ENCODE measurements at regions not wholly inside any gene's neighbourhood (a gene's known extent, or its start where the extent isn't known, plus 50 kb on each side); places are given as distances from the start of the nearest gene placed in this dataset.

GRCh38 chr4:23298371-23298770 is 591.5 kb downstream of the PPARGC1A start:
- 92% methylated on average over 1 of the region's 1 CpG for WGBS
- TF ChIP-seq ZBTB33 (IDR thresholded peaks at IDR 0.05) = no peak
- no peak for TF ChIP-seq HNF4G (IDR thresholded peaks at IDR 0.05)
- no peak for TF ChIP-seq MAX (IDR thresholded peaks at IDR 0.05)
- no peak for TF ChIP-seq JUND (IDR thresholded peaks at IDR 0.05)
- no peak for TF ChIP-seq FOXA1 (IDR thresholded peaks at IDR 0.05)
- no peak for TF ChIP-seq YY1 (IDR thresholded peaks at IDR 0.05)
- TF ChIP-seq HNF4A (conservative IDR thresholded peaks at IDR 0.05) = no peak
- no peak for TF ChIP-seq SP1 (IDR thresholded peaks at IDR 0.05)
- no peak for TF ChIP-seq RXRA (IDR thresholded peaks at IDR 0.05)
- TF ChIP-seq TAF1 (conservative IDR thresholded peaks at IDR 0.05) = no peak
- no peak for TF ChIP-seq REST (IDR thresholded peaks at IDR 0.05)
- TF ChIP-seq NR2F2 (IDR thresholded peaks at IDR 0.05) = no peak
- Histone ChIP-seq H3K4me1 (ENCODE audit: control insufficient read depth in 4 of 4, insufficient read depth in 4 of 4, low read length in 3 of 4) (no peaks in the 10 kb centered on the region), H3K27me3 (ENCODE audit: control insufficient read depth in 4 of 4, insufficient read depth in 4 of 4, low read length in 3 of 4) (no peaks in the 10 kb centered on the region), H3K36me3 (ENCODE audit: control insufficient read depth in 4 of 4, insufficient read depth in 3 of 4, low read depth in 1 of 4, low read length in 3 of 4) (no peaks in the 10 kb centered on the region), H3K9me3 (ENCODE audit: control insufficient read depth in 4 of 4, low read length in 3 of 4) (no peaks in the 10 kb centered on the region), H3K4me3 (ENCODE audit: low read depth in 1 of 3, low read length in 3 of 3) (no peak overlapping the region), H3K9ac (ENCODE audit: low read depth in 1 of 2, low read length in 2 of 2) (no peak overlapping the region), H3K27ac (ENCODE audit: low read depth in 1 of 2, low read length in 2 of 2) (no peak overlapping the region)
- no peak for DNase-seq (ENCODE audit: low spot score)

GRCh38 chr4:23297327-23297726 is 592.5 kb downstream of the PPARGC1A start:
- TF ChIP-seq HNF4G (IDR thresholded peaks at IDR 0.05) = no peak
- no peak for TF ChIP-seq ZBTB33 (IDR thresholded peaks at IDR 0.05)
- TF ChIP-seq REST (IDR thresholded peaks at IDR 0.05) = no peak
- no peak for TF ChIP-seq RAD21 (IDR thresholded peaks at IDR 0.05)
- no peak for TF ChIP-seq JUND (IDR thresholded peaks at IDR 0.05)
- TF ChIP-seq FOXA1 (IDR thresholded peaks at IDR 0.05) = no peak
- no peak for TF ChIP-seq TAF1 (conservative IDR thresholded peaks at IDR 0.05)
- no peak for TF ChIP-seq FOXA2 (IDR thresholded peaks at IDR 0.05)
- no peak for TF ChIP-seq SP1 (IDR thresholded peaks at IDR 0.05)
- TF ChIP-seq HNF4A (conservative IDR thresholded peaks at IDR 0.05) = no peak
- TF ChIP-seq EGR1 (IDR thresholded peaks at IDR 0.05; ENCODE audit: low read depth in 2 of 2) = no peak
- no peak for TF ChIP-seq MAX (IDR thresholded peaks at IDR 0.05)
- no peak for TF ChIP-seq RXRA (IDR thresholded peaks at IDR 0.05)
- no peak for TF ChIP-seq NR2F2 (IDR thresholded peaks at IDR 0.05)
- no peak for TF ChIP-seq GABPA (IDR thresholded peaks at IDR 0.05 in 1 of 2, conservative IDR thresholded peaks at IDR 0.05 in 1 of 2)
- no peak for TF ChIP-seq ATF3 (IDR thresholded peaks at IDR 0.05)
- WGBS = 90% methylated on average over 4 of the region's 4 CpGs

More at GRCh38 chr4:23297327-23297726, 592.5 kb downstream of the PPARGC1A start:
- Histone ChIP-seq H3K4me1 (ENCODE audit: control insufficient read depth in 4 of 4, insufficient read depth in 4 of 4, low read length in 3 of 4) (no peaks in the 10 kb centered on the region), H3K9me3 (ENCODE audit: control insufficient read depth in 4 of 4, low read length in 3 of 4) (no peaks in the 10 kb centered on the region), H3K27me3 (ENCODE audit: control insufficient read depth in 4 of 4, insufficient read depth in 4 of 4, low read length in 3 of 4) (no peaks in the 10 kb centered on the region), H3K27ac (ENCODE audit: low read depth in 1 of 2, low read length in 2 of 2) (no peak overlapping the region), H3K4me3 (ENCODE audit: low read depth in 1 of 3, low read length in 3 of 3) (no peak overlapping the region), H3K9ac (ENCODE audit: low read depth in 1 of 2, low read length in 2 of 2) (no peak overlapping the region), H3K36me3 (ENCODE audit: control insufficient read depth in 4 of 4, insufficient read depth in 3 of 4, low read depth in 1 of 4, low read length in 3 of 4) (no peaks in the 10 kb centered on the region)
- DNase-seq (ENCODE audit: low spot score) = no peak
